ENCODE measurements at regions not wholly inside any gene's neighbourhood (a gene's known extent, or its start where the extent isn't known, plus 50 kb on each side); places are given as distances from the start of the nearest gene placed in this dataset.
"Not testable (repeated sequence)": the region's sequence is repeated elsewhere in the genome, so short reads cannot be mapped to it uniquely, and the experiment has no call there.

DNA sequence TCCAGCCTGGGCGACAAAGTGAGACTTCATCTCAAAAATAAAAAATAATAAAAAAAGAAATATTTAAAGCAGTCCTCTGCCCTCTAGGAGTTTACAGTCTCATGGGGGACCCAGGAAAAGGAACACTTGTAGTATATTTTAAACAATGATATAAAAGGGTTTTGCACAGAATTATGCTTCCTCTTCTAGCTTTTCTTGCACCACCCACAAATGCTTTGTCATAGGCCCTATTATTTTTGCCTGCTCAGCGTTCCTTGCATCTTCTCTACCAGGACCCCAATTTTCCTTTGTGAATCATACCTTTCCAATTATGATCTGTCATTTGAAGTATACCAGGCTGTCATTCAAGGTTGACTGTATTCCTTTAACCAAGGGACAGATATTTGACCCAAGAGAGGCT lies 164.8 kb upstream of the CDKN2B start:
- H3K4me1 Mint-ChIP-seq (ENCODE audit: low read depth, unreplicated experiment), result no peaks in the 10 kb centered on the region
- no peaks in the 10 kb centered on the region for H3K36me3 ChIP-seq (ENCODE audit: control insufficient read depth, insufficient read depth, low read length)
- no peaks in the 10 kb centered on the region for H3K27me3 ChIP-seq (replicated peaks; ENCODE audit: control insufficient read depth, insufficient read depth, low read length)
- intact Hi-C loops (cut with micrococcal nuclease; ENCODE audit: unreplicated experiment), result no loop called here
- no TSS peak for BruUV-seq (replicated peaks)
- peaks cover 3% of the 10 kb centered on the region for H3K27me3 Mint-ChIP-seq (ENCODE audit: insufficient read depth, unreplicated experiment)
- H3K9me3 Mint-ChIP-seq (ENCODE audit: unreplicated experiment), result no peaks in the 10 kb centered on the region
- H3K9me3 ChIP-seq, result no peaks in the 10 kb centered on the region
- no peaks in the 10 kb centered on the region for H3K4me1 ChIP-seq
- TF ChIP-seq CTCF (IDR thresholded peaks at IDR 0.05; ENCODE audit: insufficient read depth in 1 of 2, low read depth in 1 of 2, low read length in 1 of 2, severe bottlenecking in 1 of 2, unreplicated experiment in 1 of 2), result no peak
- no peak for DNase-seq
- ChIA-PET CTCF (no interaction called here), POLR2A (no interaction called here)
- no peak overlapping the region for H3K4me3 ChIP-seq (ENCODE audit: low read depth, low read length)
- H3K36me3 Mint-ChIP-seq (ENCODE audit: insufficient read depth, unreplicated experiment), result no peaks in the 10 kb centered on the region
- no peak overlapping the region for H3K27ac Mint-ChIP-seq (ENCODE audit: unreplicated experiment)
- H3K4me3 Mint-ChIP-seq (ENCODE audit: unreplicated experiment), result no peak overlapping the region

GRCh38 chr9:22175972-22176545 lies 167.0 kb upstream of the CDKN2B start:
- intact Hi-C loops (cut with micrococcal nuclease; ENCODE audit: unreplicated experiment), result no loop called here
- Histone ChIP-seq H3K9me3 (no peaks in the 10 kb centered on the region), H3K36me3 (ENCODE audit: control insufficient read depth, insufficient read depth, low read length) (no peaks in the 10 kb centered on the region), H3K27me3 (replicated peaks; ENCODE audit: control insufficient read depth, insufficient read depth, low read length) (no peaks in the 10 kb centered on the region), H3K4me3 (ENCODE audit: low read depth, low read length) (no peak overlapping the region), H3K4me1 (no peaks in the 10 kb centered on the region)
- Mint-ChIP-seq H3K4me3 (ENCODE audit: unreplicated experiment) (no peak overlapping the region), H3K9me3 (ENCODE audit: unreplicated experiment) (no peaks in the 10 kb centered on the region), H3K27me3 (ENCODE audit: insufficient read depth, unreplicated experiment) (peaks cover 3% of the 10 kb centered on the region), H3K27ac (ENCODE audit: unreplicated experiment) (no peak overlapping the region), H3K4me1 (ENCODE audit: low read depth, unreplicated experiment) (no peaks in the 10 kb centered on the region), H3K36me3 (ENCODE audit: insufficient read depth, unreplicated experiment) (no peaks in the 10 kb centered on the region)
- no peak for DNase-seq
- BruUV-seq (replicated peaks), result no TSS peak
- CTCF ChIA-PET, result no interaction called here
- POLR2A ChIA-PET, result no interaction called here
- no peak for TF ChIP-seq CTCF (IDR thresholded peaks at IDR 0.05; ENCODE audit: insufficient read depth in 1 of 2, low read depth in 1 of 2, low read length in 1 of 2, severe bottlenecking in 1 of 2, unreplicated experiment in 1 of 2)

GRCh38 chr9:22181021-22181420 lies 171.9 kb upstream of the CDKN2B start:
- H3K4me3 ChIP-seq (ENCODE audit: low read depth, low read length); H3K36me3 ChIP-seq (ENCODE audit: control insufficient read depth, insufficient read depth, low read length); CTCF ChIA-PET; POLR2A ChIA-PET; H3K4me1 ChIP-seq; BruUV-seq (replicated peaks); H3K27me3 Mint-ChIP-seq (ENCODE audit: insufficient read depth, unreplicated experiment); H3K9me3 ChIP-seq; H3K27me3 ChIP-seq (replicated peaks; ENCODE audit: control insufficient read depth, insufficient read depth, low read length); H3K4me1 Mint-ChIP-seq (ENCODE audit: low read depth, unreplicated experiment); H3K27ac Mint-ChIP-seq (ENCODE audit: unreplicated experiment); intact Hi-C loops (cut with micrococcal nuclease; ENCODE audit: unreplicated experiment); H3K4me3 Mint-ChIP-seq (ENCODE audit: unreplicated experiment); DNase-seq; H3K36me3 Mint-ChIP-seq (ENCODE audit: insufficient read depth, unreplicated experiment); H3K9me3 Mint-ChIP-seq (ENCODE audit: unreplicated experiment): not testable (repeated sequence)

- no TSS peak for BruUV-seq (replicated peaks)
- ChIA-PET CTCF (no interaction called here), POLR2A (no interaction called here)
- no peaks in the 10 kb centered on the region for H3K9me3 Mint-ChIP-seq (ENCODE audit: unreplicated experiment)
- Histone ChIP-seq H3K4me1 (no peaks in the 10 kb centered on the region), H3K9me3 (no peaks in the 10 kb centered on the region), H3K4me3 (ENCODE audit: low read depth, low read length) (no peak overlapping the region), H3K36me3 (ENCODE audit: control insufficient read depth, insufficient read depth, low read length) (no peaks in the 10 kb centered on the region), H3K27me3 (replicated peaks; ENCODE audit: control insufficient read depth, insufficient read depth, low read length) (no peaks in the 10 kb centered on the region)
- H3K4me1 Mint-ChIP-seq (ENCODE audit: low read depth, unreplicated experiment), result no peaks in the 10 kb centered on the region
- intact Hi-C loops (cut with micrococcal nuclease; ENCODE audit: unreplicated experiment), result no loop called here
- TF ChIP-seq CTCF (IDR thresholded peaks at IDR 0.05; ENCODE audit: insufficient read depth in 1 of 2, low read depth in 1 of 2, low read length in 1 of 2, severe bottlenecking in 1 of 2, unreplicated experiment in 1 of 2), result no peak
- H3K4me3 Mint-ChIP-seq (ENCODE audit: unreplicated experiment), result no peak overlapping the region
- no peaks in the 10 kb centered on the region for H3K36me3 Mint-ChIP-seq (ENCODE audit: insufficient read depth, unreplicated experiment)
- H3K27me3 Mint-ChIP-seq (ENCODE audit: insufficient read depth, unreplicated experiment), result no peaks in the 10 kb centered on the region
- no peak overlapping the region for H3K27ac Mint-ChIP-seq (ENCODE audit: unreplicated experiment)
- DNase-seq, result no peak
These were observed 180.4 kb upstream of the CDKN2B start for GRCh38 chr9:22189471-22189870.

DNA sequence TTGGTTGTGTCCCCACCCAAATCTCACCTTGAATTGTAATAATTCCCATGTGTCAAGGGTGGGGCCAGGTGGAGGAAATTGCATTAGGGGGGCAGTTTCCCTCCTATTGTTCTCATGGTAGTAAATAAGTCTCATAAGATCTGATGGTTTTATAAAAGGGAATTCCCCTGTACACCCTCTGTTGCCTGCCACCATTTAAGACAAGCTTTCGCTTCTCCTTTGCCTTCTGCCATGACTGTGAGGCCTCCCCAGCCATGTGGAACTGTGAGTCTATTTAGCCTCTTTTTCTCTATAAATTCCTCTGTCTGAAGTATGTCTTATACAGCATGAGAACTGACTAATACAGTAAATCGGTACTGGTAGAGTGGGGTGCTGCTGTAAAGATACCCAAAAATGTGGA lies 187.9 kb upstream of the CDKN2B start:
- H3K27me3 ChIP-seq (replicated peaks; ENCODE audit: control insufficient read depth, insufficient read depth, low read length); DNase-seq; H3K4me1 Mint-ChIP-seq (ENCODE audit: low read depth, unreplicated experiment); H3K9me3 ChIP-seq; BruUV-seq (replicated peaks); H3K27me3 Mint-ChIP-seq (ENCODE audit: insufficient read depth, unreplicated experiment); H3K9me3 Mint-ChIP-seq (ENCODE audit: unreplicated experiment); CTCF ChIA-PET; H3K27ac Mint-ChIP-seq (ENCODE audit: unreplicated experiment); H3K4me1 ChIP-seq; intact Hi-C loops (cut with micrococcal nuclease; ENCODE audit: unreplicated experiment); H3K36me3 Mint-ChIP-seq (ENCODE audit: insufficient read depth, unreplicated experiment); H3K4me3 ChIP-seq (ENCODE audit: low read depth, low read length); POLR2A ChIA-PET; H3K36me3 ChIP-seq (ENCODE audit: control insufficient read depth, insufficient read depth, low read length); H3K4me3 Mint-ChIP-seq (ENCODE audit: unreplicated experiment): not testable (repeated sequence)

All from Caco-2 (cell line).